ENCODE measurements at regions not wholly inside any gene's neighbourhood (a gene's known extent, or its start where the extent isn't known, plus 50 kb on each side); places are given as distances from the start of the nearest gene placed in this dataset.

GRCh38 chr3:17936736-17937480, 194.5 kb upstream of the TBC1D5 start:
- Histone ChIP-seq H3K9me3 (replicated peaks; ENCODE audit: low read length) (no peaks in the 10 kb centered on the region), H3K4me3 (ENCODE audit: low read length) (no peak overlapping the region), H3K27me3 (ENCODE audit: control insufficient read depth, insufficient read depth, low read length) (no peaks in the 10 kb centered on the region), H3K36me3 (ENCODE audit: insufficient read depth, low read length) (no peaks in the 10 kb centered on the region), H3K4me1 (ENCODE audit: control insufficient read depth, insufficient read depth, low read length) (peaks cover 9% of the 10 kb centered on the region), H3K4me2 (ENCODE audit: low read length) (no peak overlapping the region), H3K9ac (ENCODE audit: low read depth, low read length) (no peak overlapping the region)

GRCh38 chr3:17935222-17935621, 192.8 kb upstream of the TBC1D5 start:
- Histone ChIP-seq H3K4me1 (ENCODE audit: control insufficient read depth, insufficient read depth, low read length) (no peaks in the 10 kb centered on the region), H3K4me2 (ENCODE audit: low read length) (no peak overlapping the region), H3K9ac (ENCODE audit: low read depth, low read length) (no peak overlapping the region), H3K36me3 (ENCODE audit: insufficient read depth, low read length) (no peaks in the 10 kb centered on the region), H3K9me3 (replicated peaks; ENCODE audit: low read length) (no peaks in the 10 kb centered on the region), H3K27me3 (ENCODE audit: control insufficient read depth, insufficient read depth, low read length) (no peaks in the 10 kb centered on the region), H3K4me3 (ENCODE audit: low read length) (no peak overlapping the region)

GRCh38 chr3:17932136-17932771, 189.8 kb upstream of the TBC1D5 start:
- no peak overlapping the region for H3K9ac ChIP-seq (ENCODE audit: low read depth, low read length)
- H3K4me3 ChIP-seq (ENCODE audit: low read length), result no peak overlapping the region
- no peaks in the 10 kb centered on the region for H3K27me3 ChIP-seq (ENCODE audit: control insufficient read depth, insufficient read depth, low read length)
- no peak overlapping the region for H3K4me2 ChIP-seq (ENCODE audit: low read length)
- H3K4me1 ChIP-seq (ENCODE audit: control insufficient read depth, insufficient read depth, low read length), result no peaks in the 10 kb centered on the region
- H3K9me3 ChIP-seq (replicated peaks; ENCODE audit: low read length), result no peaks in the 10 kb centered on the region
- no peaks in the 10 kb centered on the region for H3K36me3 ChIP-seq (ENCODE audit: insufficient read depth, low read length)

- Histone ChIP-seq H3K4me3 (ENCODE audit: low read length) (no peak overlapping the region), H3K4me2 (ENCODE audit: low read length) (no peak overlapping the region), H3K9me3 (replicated peaks; ENCODE audit: low read length) (no peaks in the 10 kb centered on the region), H3K27me3 (ENCODE audit: control insufficient read depth, insufficient read depth, low read length) (no peaks in the 10 kb centered on the region), H3K4me1 (ENCODE audit: control insufficient read depth, insufficient read depth, low read length) (no peaks in the 10 kb centered on the region), H3K36me3 (ENCODE audit: insufficient read depth, low read length) (no peaks in the 10 kb centered on the region), H3K9ac (ENCODE audit: low read depth, low read length) (no peak overlapping the region)
Observed at GRCh38 chr3:17931131-17931530, 188.7 kb upstream of the TBC1D5 start.

- H3K9me3 ChIP-seq (replicated peaks; ENCODE audit: low read length), result no peaks in the 10 kb centered on the region
- no peak overlapping the region for H3K4me3 ChIP-seq (ENCODE audit: low read length)
- H3K27me3 ChIP-seq (ENCODE audit: control insufficient read depth, insufficient read depth, low read length), result no peaks in the 10 kb centered on the region
- H3K9ac ChIP-seq (ENCODE audit: low read depth, low read length), result no peak overlapping the region
- no peaks in the 10 kb centered on the region for H3K36me3 ChIP-seq (ENCODE audit: insufficient read depth, low read length)
- H3K4me1 ChIP-seq (ENCODE audit: control insufficient read depth, insufficient read depth, low read length), result no peaks in the 10 kb centered on the region
- no peak overlapping the region for H3K4me2 ChIP-seq (ENCODE audit: low read length)
Observed at GRCh38 chr3:17928502-17929145, 186.2 kb upstream of the TBC1D5 start.

GRCh38 chr3:17927036-17927435, 184.6 kb upstream of the TBC1D5 start:
- no peak overlapping the region for H3K4me2 ChIP-seq (ENCODE audit: low read length)
- no peak overlapping the region for H3K9ac ChIP-seq (ENCODE audit: low read depth, low read length)
- H3K4me1 ChIP-seq (ENCODE audit: control insufficient read depth, insufficient read depth, low read length), result no peaks in the 10 kb centered on the region
- H3K9me3 ChIP-seq (replicated peaks; ENCODE audit: low read length), result no peaks in the 10 kb centered on the region
- no peak overlapping the region for H3K4me3 ChIP-seq (ENCODE audit: low read length)
- no peaks in the 10 kb centered on the region for H3K36me3 ChIP-seq (ENCODE audit: insufficient read depth, low read length)
- H3K27me3 ChIP-seq (ENCODE audit: control insufficient read depth, insufficient read depth, low read length), result no peaks in the 10 kb centered on the region

- Histone ChIP-seq H3K9me3 (replicated peaks; ENCODE audit: low read length) (no peaks in the 10 kb centered on the region), H3K9ac (ENCODE audit: low read depth, low read length) (no peak overlapping the region), H3K4me2 (ENCODE audit: low read length) (no peak overlapping the region), H3K4me3 (ENCODE audit: low read length) (no peak overlapping the region), H3K4me1 (ENCODE audit: control insufficient read depth, insufficient read depth, low read length) (no peaks in the 10 kb centered on the region), H3K27me3 (ENCODE audit: control insufficient read depth, insufficient read depth, low read length) (no peaks in the 10 kb centered on the region), H3K36me3 (ENCODE audit: insufficient read depth, low read length) (no peaks in the 10 kb centered on the region)
Observed at GRCh38 chr3:17915341-17915740, 172.9 kb upstream of the TBC1D5 start.

GRCh38 chr3:17913359-17913758, 170.9 kb upstream of the TBC1D5 start:
- Histone ChIP-seq H3K27me3 (ENCODE audit: control insufficient read depth, insufficient read depth, low read length) (no peaks in the 10 kb centered on the region), H3K9me3 (replicated peaks; ENCODE audit: low read length) (no peaks in the 10 kb centered on the region), H3K4me2 (ENCODE audit: low read length) (no peak overlapping the region), H3K36me3 (ENCODE audit: insufficient read depth, low read length) (no peaks in the 10 kb centered on the region), H3K4me1 (ENCODE audit: control insufficient read depth, insufficient read depth, low read length) (no peaks in the 10 kb centered on the region), H3K9ac (ENCODE audit: low read depth, low read length) (no peak overlapping the region), H3K4me3 (ENCODE audit: low read length) (no peak overlapping the region)

GRCh38 chr3:17911986-17912760, 169.7 kb upstream of the TBC1D5 start:
- Histone ChIP-seq H3K27me3 (ENCODE audit: control insufficient read depth, insufficient read depth, low read length) (no peaks in the 10 kb centered on the region), H3K9ac (ENCODE audit: low read depth, low read length) (no peak overlapping the region), H3K4me3 (ENCODE audit: low read length) (no peak overlapping the region), H3K9me3 (replicated peaks; ENCODE audit: low read length) (no peaks in the 10 kb centered on the region), H3K4me1 (ENCODE audit: control insufficient read depth, insufficient read depth, low read length) (no peaks in the 10 kb centered on the region), H3K4me2 (ENCODE audit: low read length) (no peak overlapping the region), H3K36me3 (ENCODE audit: insufficient read depth, low read length) (no peaks in the 10 kb centered on the region)

- Histone ChIP-seq H3K36me3 (ENCODE audit: insufficient read depth, low read length) (no peaks in the 10 kb centered on the region), H3K27me3 (ENCODE audit: control insufficient read depth, insufficient read depth, low read length) (no peaks in the 10 kb centered on the region), H3K4me2 (ENCODE audit: low read length) (no peak overlapping the region), H3K4me3 (ENCODE audit: low read length) (no peak overlapping the region), H3K4me1 (ENCODE audit: control insufficient read depth, insufficient read depth, low read length) (no peaks in the 10 kb centered on the region), H3K9ac (ENCODE audit: low read depth, low read length) (no peak overlapping the region), H3K9me3 (replicated peaks; ENCODE audit: low read length) (no peaks in the 10 kb centered on the region)
Observed at GRCh38 chr3:17910922-17911321, 168.5 kb upstream of the TBC1D5 start.

GRCh38 chr3:17909714-17910113, 167.3 kb upstream of the TBC1D5 start:
- Histone ChIP-seq H3K9ac (ENCODE audit: low read depth, low read length) (no peak overlapping the region), H3K9me3 (replicated peaks; ENCODE audit: low read length) (no peaks in the 10 kb centered on the region), H3K4me2 (ENCODE audit: low read length) (no peak overlapping the region), H3K36me3 (ENCODE audit: insufficient read depth, low read length) (no peaks in the 10 kb centered on the region), H3K4me1 (ENCODE audit: control insufficient read depth, insufficient read depth, low read length) (no peaks in the 10 kb centered on the region), H3K27me3 (ENCODE audit: control insufficient read depth, insufficient read depth, low read length) (no peaks in the 10 kb centered on the region), H3K4me3 (ENCODE audit: low read length) (no peak overlapping the region)
